Esophagus mucosa (tissue), 1 donor: ENCODE measurements at regions not wholly inside any gene's neighbourhood (a gene's known extent, or its start where the extent isn't known, plus 50 kb on each side); places are given as distances from the start of the nearest gene placed in this dataset.

Source experiments
- ATAC-seq: fragments of 200-7000 bp; cut with Tn5 transposase; one replicate; pipeline ENCODE4 v1.9.1; 2020
- donor health status: DM: yes; HTN: yes; CAD: no.

DNA sequence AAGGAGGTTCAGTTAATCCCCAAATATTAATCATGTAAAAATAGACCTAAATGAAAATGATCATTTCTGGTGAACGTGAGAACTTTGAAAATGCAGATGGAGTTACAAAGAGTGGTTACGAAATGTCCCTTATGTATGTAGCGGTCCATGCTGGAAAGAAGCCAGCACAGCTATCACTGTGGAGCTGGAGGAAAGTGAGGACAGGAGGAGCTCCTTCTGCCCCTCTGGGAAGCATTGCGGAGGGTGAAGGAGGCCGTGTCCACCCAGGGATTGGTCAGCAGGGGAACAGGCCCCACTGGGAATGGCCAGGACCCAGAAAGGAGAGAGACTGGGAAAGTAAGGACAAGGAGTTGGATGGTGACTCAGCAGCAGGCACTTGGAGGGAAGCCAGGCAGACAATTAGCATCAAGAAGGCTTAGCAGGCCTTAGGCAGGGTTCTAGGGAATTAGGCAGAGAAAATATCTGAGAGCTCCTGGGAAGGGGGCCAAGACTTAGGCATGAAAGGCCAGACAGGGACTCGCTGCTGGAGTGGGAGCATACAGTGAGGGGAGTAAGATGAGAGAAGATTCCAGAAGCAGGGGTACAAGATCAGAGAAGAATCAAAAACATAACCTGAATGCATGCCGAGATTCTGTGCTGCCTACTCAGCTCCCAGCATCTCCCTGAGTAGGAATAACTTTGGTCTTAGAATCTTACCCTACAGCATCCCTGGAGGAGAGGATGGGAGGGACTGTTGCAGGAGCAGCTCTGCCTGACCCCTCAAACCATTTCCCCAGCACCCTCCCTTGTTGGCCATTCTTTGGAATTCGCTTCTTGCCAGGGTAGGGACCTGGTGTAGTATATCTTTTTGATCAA, 171.0 kb upstream of the UMPS start:
- ATAC-seq = peak; percentile 64

DNA sequence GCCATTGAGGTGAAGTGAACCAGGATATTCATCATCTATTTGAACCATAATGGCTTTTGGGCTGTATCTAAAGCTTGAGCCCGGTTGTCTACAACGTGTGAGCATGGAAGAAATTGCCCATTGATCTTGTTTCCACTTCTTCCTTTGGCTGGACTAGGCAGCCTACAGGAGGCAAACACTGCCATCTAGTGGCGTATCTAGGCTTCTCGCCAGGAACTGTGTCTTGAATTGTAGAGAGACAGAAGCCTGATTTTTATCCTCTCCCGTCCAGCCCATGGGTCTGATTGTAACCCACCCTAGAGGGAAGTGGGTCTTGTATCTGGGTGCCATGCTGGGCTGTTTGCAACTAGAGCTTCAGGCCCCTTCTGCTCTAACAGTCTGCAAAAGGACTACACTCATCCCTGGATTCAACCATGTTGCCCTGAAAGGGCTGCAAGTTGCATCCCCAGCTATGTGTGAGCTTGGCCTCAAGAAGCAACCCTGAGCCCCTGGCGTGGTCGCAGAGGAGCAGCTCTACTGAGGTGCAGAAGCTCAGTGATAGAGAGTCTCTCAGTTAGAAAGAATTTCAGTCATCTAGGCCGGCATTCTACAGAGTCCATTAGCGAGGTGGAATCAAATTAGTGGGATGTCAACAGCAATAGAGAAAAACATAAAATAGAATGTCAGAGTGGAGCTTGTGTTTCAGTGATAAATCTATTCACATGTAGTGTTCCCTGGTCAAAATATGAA, 170.2 kb upstream of the UMPS start:
- peak; percentile 73 for ATAC-seq

GRCh38 chr3:124560666-124561215, 169.5 kb upstream of the UMPS start:
- ATAC-seq = no peak

GRCh38 chr3:124562769-124563168, 167.5 kb upstream of the UMPS start:
- ATAC-seq = no peak

DNA sequence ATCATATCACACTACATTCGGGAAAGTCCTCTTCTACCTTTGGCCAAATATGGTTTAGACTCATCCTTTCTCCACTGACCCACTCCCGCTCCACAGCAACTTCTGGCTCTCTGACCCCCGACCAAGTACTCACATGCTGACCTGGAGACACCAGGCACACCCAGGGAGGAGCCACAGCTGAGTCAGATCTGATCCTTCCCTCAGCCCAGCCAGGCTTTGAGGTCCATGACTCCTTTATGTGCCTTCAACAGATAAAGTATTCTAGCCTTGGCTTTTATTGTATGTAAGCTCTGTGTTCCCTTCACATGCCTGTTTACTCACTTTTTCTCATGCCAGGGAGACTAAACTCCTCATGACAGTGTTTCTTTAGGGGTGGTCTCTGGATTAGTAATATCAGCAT, 166.9 kb upstream of the UMPS start:
- peak; percentile 56 for ATAC-seq

DNA sequence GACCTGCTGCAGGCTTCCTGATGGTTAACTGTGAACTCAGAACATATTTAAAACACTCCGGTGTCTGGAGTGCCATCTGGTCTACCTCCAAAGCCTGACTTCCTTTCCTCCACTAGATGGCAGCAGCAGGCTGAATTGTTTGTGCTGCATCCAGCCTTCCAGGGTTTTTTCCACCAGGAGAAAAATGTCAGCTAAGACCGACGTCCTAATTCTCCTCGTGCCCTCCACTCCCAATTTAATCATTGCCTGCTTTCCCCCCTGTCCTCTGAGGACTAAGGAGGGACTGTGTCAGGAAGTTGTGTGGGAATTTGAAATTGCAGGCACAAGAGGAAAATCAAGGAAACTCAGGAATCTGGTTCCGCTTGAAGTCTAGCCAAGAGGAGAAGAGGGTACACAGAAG, 165.2 kb upstream of the UMPS start:
- peak; percentile 53 for ATAC-seq

DNA sequence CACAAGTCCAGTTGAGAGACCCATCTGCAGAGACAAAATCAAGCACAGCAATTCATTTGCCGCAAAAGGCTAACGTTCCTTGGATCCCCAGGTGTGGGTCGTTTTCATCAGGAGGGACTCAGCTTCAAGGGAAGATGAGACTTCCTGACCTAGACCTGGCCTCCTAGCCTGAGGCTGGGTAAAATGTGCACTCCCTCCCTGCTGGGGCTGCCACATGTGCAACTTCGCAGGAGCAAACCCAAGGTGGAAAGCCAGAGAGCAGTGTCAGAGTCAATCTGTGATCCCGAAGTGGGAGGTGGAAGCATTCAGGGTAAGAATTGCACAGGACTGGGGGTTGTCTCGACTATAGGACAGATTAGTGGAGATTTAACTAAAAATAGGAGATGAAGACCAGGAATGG, 164.7 kb upstream of the UMPS start:
- ATAC-seq = no peak

DNA sequence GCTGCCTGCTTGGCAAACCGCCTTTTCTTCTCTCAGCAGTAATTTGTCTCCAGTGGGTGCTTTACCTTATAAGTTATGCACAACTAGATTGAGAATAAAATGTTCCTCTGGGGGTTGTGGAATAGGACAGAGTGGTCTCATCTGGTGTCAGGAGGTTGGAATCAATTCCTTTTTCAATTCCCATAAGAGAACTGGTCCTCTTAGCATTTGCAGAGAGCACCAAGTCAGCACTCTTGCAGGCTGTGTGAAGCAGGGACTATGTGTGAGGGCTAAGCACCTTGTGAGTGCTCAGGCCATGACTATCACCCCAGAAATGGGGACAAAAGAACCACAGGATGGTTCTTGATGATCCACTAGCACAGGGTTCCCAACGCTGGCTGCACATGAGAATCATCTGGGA, 163.6 kb upstream of the UMPS start:
- ATAC-seq = no peak

DNA sequence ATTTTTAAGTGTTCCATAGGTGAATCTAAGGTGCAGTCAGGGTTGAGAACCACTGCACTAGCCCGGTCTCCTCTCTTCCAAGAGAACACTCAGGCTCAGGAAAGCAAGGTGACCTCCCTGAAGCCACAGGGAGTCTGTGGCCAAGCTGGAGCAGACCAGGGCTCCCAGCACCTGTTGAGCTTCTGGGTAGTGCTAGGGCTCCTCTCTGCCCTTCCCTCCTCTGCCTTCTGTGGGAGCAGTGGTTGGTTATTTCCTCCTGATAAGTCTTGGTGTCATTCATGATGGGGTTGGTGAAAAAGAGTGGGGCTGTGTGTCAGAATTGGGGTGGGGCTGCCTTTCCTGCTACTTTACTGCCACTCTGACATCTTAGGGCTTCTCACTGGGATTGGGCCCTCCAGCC, 163.1 kb upstream of the UMPS start:
- ATAC-seq = no peak

DNA sequence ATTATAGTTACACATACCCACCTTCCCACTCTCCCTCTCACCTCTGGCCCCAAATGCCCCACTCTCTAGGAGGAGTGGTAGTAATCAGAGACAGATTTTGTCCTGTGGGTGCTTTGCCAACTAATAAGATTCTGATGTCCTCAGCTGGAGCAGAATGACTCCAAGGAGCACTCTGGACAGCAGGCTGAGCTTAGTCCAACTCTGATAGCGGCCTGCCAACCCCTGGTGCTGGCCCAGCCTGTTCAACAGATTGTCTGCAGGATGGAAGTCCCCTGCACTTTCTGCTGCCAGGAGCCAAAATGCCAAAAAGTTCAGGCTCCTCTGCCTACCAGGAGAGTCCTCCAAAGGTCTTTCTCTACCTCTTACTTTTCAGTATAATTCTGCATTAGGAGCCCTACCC, 160.5 kb upstream of the UMPS start:
- ATAC-seq = no peak

GRCh38 chr3:124570232-124570631, 160.0 kb upstream of the UMPS start:
- no peak for ATAC-seq

GRCh38 chr3:124572851-124573405, 157.3 kb upstream of the UMPS start:
- no peak for ATAC-seq

GRCh38 chr3:124574012-124574411, 156.2 kb upstream of the UMPS start:
- ATAC-seq = peak; percentile 57

GRCh38 chr3:124576565-124577493, 153.4 kb upstream of the UMPS start:
- no peak for ATAC-seq

DNA sequence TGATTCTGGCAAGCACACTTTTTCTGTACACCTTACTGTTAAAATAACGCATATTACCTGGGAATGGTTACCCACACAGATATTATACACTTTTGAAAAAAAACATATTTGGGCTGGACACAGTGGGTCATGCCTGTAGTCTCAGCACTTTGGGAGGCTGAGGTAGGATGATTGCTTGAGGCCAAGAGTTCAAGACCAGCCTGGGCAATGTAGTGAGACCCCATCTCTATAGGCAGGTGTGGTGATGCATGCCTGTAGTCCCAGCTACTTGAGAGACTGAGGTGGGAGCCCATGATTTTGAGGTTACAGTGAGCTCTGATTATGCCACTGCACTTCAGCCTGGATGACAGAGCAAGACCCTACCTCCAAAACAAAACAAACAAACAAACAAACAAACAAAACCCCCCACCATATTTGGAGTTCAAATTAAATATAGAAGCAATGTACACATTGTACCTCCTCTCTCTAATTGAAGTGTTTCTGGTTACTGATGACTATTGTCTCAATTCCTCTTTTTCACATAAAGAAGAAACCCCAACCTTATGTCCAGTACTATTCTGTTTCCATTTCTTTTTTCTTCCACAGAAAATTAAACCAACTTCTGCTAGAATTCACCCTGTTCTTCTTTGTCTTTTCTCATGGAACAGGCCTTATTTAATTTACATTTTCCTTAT, 152.6 kb upstream of the UMPS start:
- ATAC-seq = no peak

- ATAC-seq = no peak
Measured at GRCh38 chr3:124579641-124580040, 150.6 kb upstream of the UMPS start.

GRCh38 chr3:124582196-124582595, 148.1 kb upstream of the UMPS start:
- ATAC-seq = no peak

DNA sequence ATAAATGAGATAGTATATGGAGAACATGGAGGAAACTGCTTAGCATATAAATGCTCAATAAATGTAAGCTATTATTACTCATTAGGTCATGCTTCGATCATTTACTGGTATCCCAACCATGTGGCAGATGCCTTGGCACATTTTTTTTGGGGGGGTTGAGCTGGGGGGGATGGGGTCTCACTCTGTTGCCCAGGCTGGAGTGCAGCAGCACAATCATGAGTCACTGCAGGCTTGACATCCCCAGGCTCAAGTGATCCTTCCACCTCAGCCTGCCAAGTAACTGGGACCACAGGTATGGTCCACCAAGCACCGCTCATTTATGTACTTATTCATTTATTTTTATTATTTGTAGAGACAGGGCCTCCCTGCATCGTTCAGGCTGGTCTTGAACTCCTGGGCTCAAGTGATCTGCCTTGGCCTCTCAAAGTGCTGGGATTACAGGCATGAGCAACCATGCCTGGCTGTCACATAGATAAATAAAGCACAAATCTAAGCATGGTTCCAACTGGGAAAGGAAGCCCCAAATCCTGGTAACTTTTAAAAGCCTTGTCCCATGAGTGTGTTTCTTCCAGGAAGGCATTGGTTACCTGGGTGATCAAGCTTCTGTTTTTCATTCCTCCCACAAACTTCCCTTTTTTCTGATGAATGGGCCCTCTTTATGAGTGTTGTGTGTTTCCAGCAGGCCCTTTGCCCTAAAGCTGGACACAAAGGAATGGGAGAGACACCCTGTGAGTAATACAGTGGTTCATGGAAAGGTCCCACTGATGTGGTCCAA, 147.4 kb upstream of the UMPS start:
- ATAC-seq = no peak

GRCh38 chr3:124584245-124584551, 146.1 kb upstream of the UMPS start:
- no peak for ATAC-seq

- ATAC-seq = peak; percentile 62
Measured at GRCh38 chr3:124584552-124585391, 145.5 kb upstream of the UMPS start.
